ENCODE measurements at regions not wholly inside any gene's neighbourhood (a gene's known extent, or its start where the extent isn't known, plus 50 kb on each side); places are given as distances from the start of the nearest gene placed in this dataset.

GRCh38 chr11:62022211-62022610 lies 54.8 kb upstream of the FTH1 start:
- TF ChIP-seq CTCF (IDR thresholded peaks at IDR 0.05) (no peak), POLR2A (IDR thresholded peaks at IDR 0.05; ENCODE audit: low read depth) (no peak), EP300 (IDR thresholded peaks at IDR 0.05) (no peak), POLR2AphosphoS5 (IDR thresholded peaks at IDR 0.05) (no peak)

Data from esophagus muscularis mucosa (tissue), 4 donors.